ENCODE measurements at regions not wholly inside any gene's neighbourhood (a gene's known extent, or its start where the extent isn't known, plus 50 kb on each side); places are given as distances from the start of the nearest gene placed in this dataset.

GRCh38 chr2:190809139-190809764, 71.4 kb upstream of the GLS start:
- TF ChIP-seq CTCF (IDR thresholded peaks at IDR 0.05): no peak
- no peak for TF ChIP-seq POLR2A (IDR thresholded peaks at IDR 0.05)
